ENCODE measurements at regions not wholly inside any gene's neighbourhood (a gene's known extent, or its start where the extent isn't known, plus 50 kb on each side); places are given as distances from the start of the nearest gene placed in this dataset.

GRCh38 chr11:57123590-57123989 is 58.2 kb upstream of the LRRC55 start:
- ATAC-seq: no peak
- TF ChIP-seq BACH2 (CRISPR knock-in tag; IDR thresholded peaks at IDR 0.05; ENCODE audit: borderline replicate concordance) (no peak), ZFP30 (CRISPR knock-in tag; IDR thresholded peaks at IDR 0.05) (no peak), RARB (CRISPR knock-in tag; IDR thresholded peaks at IDR 0.05) (no peak), OSR1 (CRISPR knock-in tag; IDR thresholded peaks at IDR 0.05) (no peak), TCF4 (CRISPR knock-in tag; IDR thresholded peaks at IDR 0.05; ENCODE audit: borderline replicate concordance) (no peak), PPARA (CRISPR knock-in tag; IDR thresholded peaks at IDR 0.05; ENCODE audit: borderline replicate concordance) (no peak), ZNF565 (CRISPR knock-in tag; conservative IDR thresholded peaks at IDR 0.05; ENCODE audit: low read depth) (no peak), ARNTL (CRISPR knock-in tag; IDR thresholded peaks at IDR 0.05; ENCODE audit: borderline replicate concordance, low read depth) (no peak), ZNF70 (CRISPR knock-in tag; IDR thresholded peaks at IDR 0.05) (no peak), SNAI2 (CRISPR knock-in tag; IDR thresholded peaks at IDR 0.05) (no peak)
- TF ChIP-seq, protein P1, sequence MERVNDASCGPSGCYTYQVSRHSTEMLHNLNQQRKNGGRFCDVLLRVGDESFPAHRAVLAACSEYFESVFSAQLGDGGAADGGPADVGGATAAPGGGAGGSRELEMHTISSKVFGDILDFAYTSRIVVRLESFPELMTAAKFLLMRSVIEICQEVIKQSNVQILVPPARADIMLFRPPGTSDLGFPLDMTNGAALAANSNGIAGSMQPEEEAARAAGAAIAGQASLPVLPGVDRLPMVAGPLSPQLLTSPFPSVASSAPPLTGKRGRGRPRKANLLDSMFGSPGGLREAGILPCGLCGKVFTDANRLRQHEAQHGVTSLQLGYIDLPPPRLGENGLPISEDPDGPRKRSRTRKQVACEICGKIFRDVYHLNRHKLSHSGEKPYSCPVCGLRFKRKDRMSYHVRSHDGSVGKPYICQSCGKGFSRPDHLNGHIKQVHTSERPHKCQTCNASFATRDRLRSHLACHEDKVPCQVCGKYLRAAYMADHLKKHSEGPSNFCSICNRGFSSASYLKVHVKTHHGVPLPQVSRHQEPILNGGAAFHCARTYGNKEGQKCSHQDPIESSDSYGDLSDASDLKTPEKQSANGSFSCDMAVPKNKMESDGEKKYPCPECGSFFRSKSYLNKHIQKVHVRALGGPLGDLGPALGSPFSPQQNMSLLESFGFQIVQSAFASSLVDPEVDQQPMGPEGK (CRISPR knock-in tag; IDR thresholded peaks at IDR 0.05; ENCODE audit: borderline replicate concordance): no peak
- TF ChIP-seq, protein P2, sequence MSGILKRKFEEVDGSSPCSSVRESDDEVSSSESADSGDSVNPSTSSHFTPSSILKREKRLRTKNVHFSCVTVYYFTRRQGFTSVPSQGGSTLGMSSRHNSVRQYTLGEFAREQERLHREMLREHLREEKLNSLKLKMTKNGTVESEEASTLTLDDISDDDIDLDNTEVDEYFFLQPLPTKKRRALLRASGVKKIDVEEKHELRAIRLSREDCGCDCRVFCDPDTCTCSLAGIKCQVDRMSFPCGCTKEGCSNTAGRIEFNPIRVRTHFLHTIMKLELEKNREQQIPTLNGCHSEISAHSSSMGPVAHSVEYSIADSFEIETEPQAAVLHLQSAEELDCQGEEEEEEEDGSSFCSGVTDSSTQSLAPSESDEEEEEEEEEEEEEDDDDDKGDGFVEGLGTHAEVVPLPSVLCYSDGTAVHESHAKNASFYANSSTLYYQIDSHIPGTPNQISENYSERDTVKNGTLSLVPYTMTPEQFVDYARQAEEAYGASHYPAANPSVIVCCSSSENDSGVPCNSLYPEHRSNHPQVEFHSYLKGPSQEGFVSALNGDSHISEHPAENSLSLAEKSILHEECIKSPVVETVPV (CRISPR knock-in tag; IDR thresholded peaks at IDR 0.05): no peak
- TF ChIP-seq, protein P3, sequence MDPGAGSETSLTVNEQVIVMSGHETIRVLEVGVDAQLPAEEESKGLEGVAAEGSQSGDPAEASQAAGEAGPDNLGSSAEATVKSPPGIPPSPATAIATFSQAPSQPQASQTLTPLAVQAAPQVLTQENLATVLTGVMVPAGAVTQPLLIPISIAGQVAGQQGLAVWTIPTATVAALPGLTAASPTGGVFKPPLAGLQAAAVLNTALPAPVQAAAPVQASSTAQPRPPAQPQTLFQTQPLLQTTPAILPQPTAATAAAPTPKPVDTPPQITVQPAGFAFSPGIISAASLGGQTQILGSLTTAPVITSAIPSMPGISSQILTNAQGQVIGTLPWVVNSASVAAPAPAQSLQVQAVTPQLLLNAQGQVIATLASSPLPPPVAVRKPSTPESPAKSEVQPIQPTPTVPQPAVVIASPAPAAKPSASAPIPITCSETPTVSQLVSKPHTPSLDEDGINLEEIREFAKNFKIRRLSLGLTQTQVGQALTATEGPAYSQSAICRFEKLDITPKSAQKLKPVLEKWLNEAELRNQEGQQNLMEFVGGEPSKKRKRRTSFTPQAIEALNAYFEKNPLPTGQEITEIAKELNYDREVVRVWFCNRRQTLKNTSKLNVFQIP (CRISPR knock-in tag; IDR thresholded peaks at IDR 0.05; ENCODE audit: borderline replicate concordance, low read depth): no peak

DNA sequence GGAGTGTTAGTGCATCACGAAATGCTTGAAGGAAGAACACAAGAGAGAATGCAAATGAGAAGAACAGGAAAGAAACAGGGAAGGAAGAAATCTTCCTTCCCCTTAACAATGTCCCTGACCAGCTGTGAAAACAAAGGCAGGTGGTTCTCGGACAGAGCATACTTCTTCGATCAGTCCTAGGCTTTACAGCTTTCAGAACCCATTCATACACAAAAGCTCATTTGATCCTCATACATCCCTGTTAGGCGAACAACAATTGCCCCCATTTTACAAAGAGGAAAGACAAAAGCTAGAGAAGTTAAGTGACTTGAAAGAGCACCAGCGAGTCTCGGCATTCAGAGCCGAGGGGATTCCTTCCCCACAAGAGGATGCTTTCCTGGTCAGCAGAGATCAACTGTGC is 57.2 kb upstream of the LRRC55 start:
- TF ChIP-seq ARNTL (CRISPR knock-in tag; IDR thresholded peaks at IDR 0.05; ENCODE audit: borderline replicate concordance, low read depth) (no peak), ISL1 (CRISPR knock-in tag; IDR thresholded peaks at IDR 0.05) (no peak), ZNF8 (CRISPR knock-in tag; IDR thresholded peaks at IDR 0.05) (no peak), BACH2 (CRISPR knock-in tag; IDR thresholded peaks at IDR 0.05; ENCODE audit: borderline replicate concordance) (no peak), GLIS3 (CRISPR knock-in tag; IDR thresholded peaks at IDR 0.05) (no peak)
- ATAC-seq: no peak

- TF ChIP-seq ZFP30 (CRISPR knock-in tag; IDR thresholded peaks at IDR 0.05) (no peak), TCF4 (CRISPR knock-in tag; IDR thresholded peaks at IDR 0.05; ENCODE audit: borderline replicate concordance) (no peak), CSDC2 (CRISPR knock-in tag; IDR thresholded peaks at IDR 0.05) (no peak), PPARA (CRISPR knock-in tag; IDR thresholded peaks at IDR 0.05; ENCODE audit: borderline replicate concordance) (no peak), ZFP3 (CRISPR knock-in tag; IDR thresholded peaks at IDR 0.05) (no peak)
- no peak for ATAC-seq
Observed at GRCh38 chr11:57124917-57125316, 56.8 kb upstream of the LRRC55 start.

DNA sequence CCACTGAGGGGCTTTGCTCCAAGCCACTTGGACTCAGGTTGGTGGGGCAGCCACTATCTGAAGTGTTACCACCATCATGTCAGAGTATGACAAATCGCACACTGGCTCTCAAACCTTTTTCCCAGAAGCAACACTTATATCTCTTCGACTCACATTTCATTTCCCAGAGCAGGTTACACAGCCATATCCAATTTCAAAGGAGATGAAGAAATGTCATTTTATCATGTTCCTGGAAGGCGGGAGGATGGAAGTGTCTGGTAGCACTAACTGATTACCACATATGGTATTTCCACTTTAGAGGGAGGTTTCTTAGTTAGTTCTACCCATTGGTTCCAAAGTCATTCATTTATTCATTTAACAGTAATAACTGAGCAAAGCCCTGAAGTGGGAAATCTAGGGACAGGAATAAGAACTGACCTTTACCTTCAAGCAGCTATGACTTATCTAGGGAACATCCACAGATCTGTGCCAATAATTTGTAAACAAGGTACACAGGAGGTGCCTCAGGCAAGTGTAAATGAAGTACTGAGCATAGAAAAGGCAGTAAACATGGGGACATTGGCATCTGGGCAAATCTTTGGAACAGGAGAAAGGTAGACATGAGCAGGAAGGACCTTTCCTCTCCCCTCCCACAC is 54.9 kb upstream of the LRRC55 start:
- TF ChIP-seq SNAI2 (CRISPR knock-in tag; IDR thresholded peaks at IDR 0.05) (no peak), TOX (CRISPR knock-in tag; IDR thresholded peaks at IDR 0.05; ENCODE audit: borderline replicate concordance) (no peak), RARB (CRISPR knock-in tag; IDR thresholded peaks at IDR 0.05) (no peak), ARNTL (CRISPR knock-in tag; IDR thresholded peaks at IDR 0.05; ENCODE audit: borderline replicate concordance, low read depth) (no peak), ZFP30 (CRISPR knock-in tag; IDR thresholded peaks at IDR 0.05) (no peak), GLIS3 (CRISPR knock-in tag; IDR thresholded peaks at IDR 0.05) (no peak), ESRRG (CRISPR knock-in tag; IDR thresholded peaks at IDR 0.05) (no peak), ZNF70 (CRISPR knock-in tag; IDR thresholded peaks at IDR 0.05) (no peak), BACH2 (CRISPR knock-in tag; IDR thresholded peaks at IDR 0.05; ENCODE audit: borderline replicate concordance) (no peak), ZNF565 (CRISPR knock-in tag; conservative IDR thresholded peaks at IDR 0.05; ENCODE audit: low read depth) (no peak), ZFP3 (CRISPR knock-in tag; IDR thresholded peaks at IDR 0.05) (no peak), ZNF8 (CRISPR knock-in tag; IDR thresholded peaks at IDR 0.05) (no peak), ZC3H10 (CRISPR knock-in tag; IDR thresholded peaks at IDR 0.05) (no peak), TCF4 (CRISPR knock-in tag; IDR thresholded peaks at IDR 0.05; ENCODE audit: borderline replicate concordance) (no peak)
- TF ChIP-seq, protein P1 (CRISPR knock-in tag; IDR thresholded peaks at IDR 0.05; ENCODE audit: borderline replicate concordance): no peak
- TF ChIP-seq, protein P2 (CRISPR knock-in tag; IDR thresholded peaks at IDR 0.05): no peak
- TF ChIP-seq, protein P4, sequence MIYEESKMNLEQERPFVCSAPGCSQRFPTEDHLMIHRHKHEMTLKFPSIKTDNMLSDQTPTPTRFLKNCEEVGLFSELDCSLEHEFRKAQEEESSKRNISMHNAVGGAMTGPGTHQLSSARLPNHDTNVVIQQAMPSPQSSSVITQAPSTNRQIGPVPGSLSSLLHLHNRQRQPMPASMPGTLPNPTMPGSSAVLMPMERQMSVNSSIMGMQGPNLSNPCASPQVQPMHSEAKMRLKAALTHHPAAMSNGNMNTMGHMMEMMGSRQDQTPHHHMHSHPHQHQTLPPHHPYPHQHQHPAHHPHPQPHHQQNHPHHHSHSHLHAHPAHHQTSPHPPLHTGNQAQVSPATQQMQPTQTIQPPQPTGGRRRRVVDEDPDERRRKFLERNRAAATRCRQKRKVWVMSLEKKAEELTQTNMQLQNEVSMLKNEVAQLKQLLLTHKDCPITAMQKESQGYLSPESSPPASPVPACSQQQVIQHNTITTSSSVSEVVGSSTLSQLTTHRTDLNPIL (CRISPR knock-in tag; IDR thresholded peaks at IDR 0.05; ENCODE audit: low read depth): no peak
- no peak for ATAC-seq

Data from SK-N-SH treated with all-trans-retinoic acid at 6 μM for 48 hours (cell line).